PFSK-1 (cell line): ENCODE measurements at regions not wholly inside any gene's neighbourhood (a gene's known extent, or its start where the extent isn't known, plus 50 kb on each side); places are given as distances from the start of the nearest gene placed in this dataset.

Experiments
- POLR2AphosphoS5 ChIP-seq: IDR thresholded peaks from 2 replicates; pipeline ENCODE4 v1.6.1; 2012; ENCODE audit warnings: low read depth, mild to moderate bottlenecking, control low read depth, low read length, moderate library complexity
- SIN3A ChIP-seq: IDR thresholded peaks from 2 replicates; pipeline ENCODE4 v1.6.1; 2012; ENCODE audit warnings: mild to moderate bottlenecking, low read length, moderate library complexity, borderline replicate concordance; ENCODE audit not compliant: insufficient read depth

GRCh38 chr12:42742716-42743115 lies 153.2 kb upstream of the PRICKLE1 start:
- TF ChIP-seq SIN3A (no peak), POLR2AphosphoS5 (no peak)
